NT2/D1 (cell line): ENCODE measurements at regions not wholly inside any gene's neighbourhood (a gene's known extent, or its start where the extent isn't known, plus 50 kb on each side); places are given as distances from the start of the nearest gene placed in this dataset.

Experiments
- SUZ12 ChIP-seq: IDR thresholded peaks from 2 replicates; pipeline ENCODE4 v1.6.1; 2011; ENCODE audit not compliant: insufficient read length, insufficient read depth; ENCODE audit errors: extremely low read depth
- YY1 ChIP-seq: IDR thresholded peaks from 2 replicates; pipeline ENCODE4 v1.6.1; 2011; ENCODE audit not compliant: insufficient read length, insufficient read depth
- ZNF274 ChIP-seq: IDR thresholded peaks from 2 replicates; pipeline ENCODE4 v1.6.1; 2011; ENCODE audit warnings: mild to moderate bottlenecking, low read depth, low read length

DNA sequence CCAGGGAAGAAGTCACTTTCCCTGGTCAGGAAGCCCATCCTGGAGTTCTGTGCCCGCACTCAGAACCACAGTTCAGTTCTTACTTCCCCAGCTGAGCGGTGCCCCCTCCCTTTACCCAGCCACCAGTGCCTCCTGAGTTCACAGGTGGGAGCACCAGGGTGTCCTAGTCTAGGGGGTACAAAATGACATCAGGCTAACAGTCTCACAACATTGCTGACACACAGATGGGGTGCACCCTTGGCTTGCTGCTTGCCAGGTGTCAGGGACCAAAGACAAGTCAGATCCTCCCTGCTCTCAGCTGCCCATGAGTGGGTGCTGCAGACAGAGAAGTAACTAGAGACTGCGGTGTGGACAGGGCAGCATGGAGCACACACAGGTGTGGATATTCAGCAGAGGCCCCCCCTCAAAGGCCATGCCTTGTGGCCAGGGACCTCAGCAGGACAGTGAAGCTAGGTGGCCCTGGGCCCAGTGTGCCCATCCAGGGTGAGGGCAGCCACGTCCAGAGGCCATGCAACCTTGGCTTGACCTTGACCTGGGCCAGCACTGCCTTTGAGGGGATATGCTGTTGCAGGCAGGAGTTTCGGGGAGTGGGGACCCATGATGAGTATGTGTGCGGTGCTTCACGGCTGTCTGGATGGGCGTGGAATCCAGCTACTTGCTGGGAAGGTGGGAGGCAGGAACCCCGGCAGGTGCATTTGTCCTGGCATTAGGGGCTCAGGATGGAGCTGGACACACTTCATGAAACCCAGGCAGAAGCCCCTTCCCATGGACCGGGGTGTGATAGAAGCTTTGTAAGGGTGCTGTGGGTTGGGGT, 110.4 kb upstream of the FRMD1 start:
- TF ChIP-seq SUZ12: no peak
- no peak for TF ChIP-seq ZNF274
- TF ChIP-seq YY1: no peak
